Cardiac muscle cell (in vitro differentiated cells and primary cell): ENCODE measurements at regions not wholly inside any gene's neighbourhood (a gene's known extent, or its start where the extent isn't known, plus 50 kb on each side); places are given as distances from the start of the nearest gene placed in this dataset.

Experiments
- DNase-seq, 2 donors: peaks; one replicate each; pipeline versions ENCODE4 v3.0.0 to v3.0.0-alpha.2; 2010 to 2017; ENCODE audit warnings: low read depth in 1 of 2, low spot score in 1 of 2
- H3K27ac ChIP-seq: fragments of 200-600 bp; sonication (generic); 2 replicates; pipeline ENCODE4 v1.5.1; 2016
- H3K27me3 ChIP-seq: fragments of 200-600 bp; sonication (generic); 2 replicates; pipeline ENCODE4 v1.6.0; 2016; ENCODE audit warnings: control low read depth
- H3K36me3 ChIP-seq: fragments of 200-600 bp; sonication (generic); 2 replicates; pipeline ENCODE4 v1.5.1; 2016; ENCODE audit warnings: control low read depth
- H3K4me1 ChIP-seq: fragments of 200-600 bp; sonication (generic); 2 replicates; pipeline ENCODE4 v1.8.1; 2017; ENCODE audit warnings: low read depth, mild to moderate bottlenecking, mixed run types
- H3K4me3 ChIP-seq: fragments of 200-600 bp; sonication (generic); 2 replicates; pipeline ENCODE4 v1.5.1; 2016; ENCODE audit warnings: mild to moderate bottlenecking
- H3K9me3 ChIP-seq: fragments of 200-600 bp; sonication (generic); 2 replicates; pipeline ENCODE4 v1.5.1; 2017; ENCODE audit warnings: low read depth, mild to moderate bottlenecking, control low read depth
- CTCF ChIP-seq: IDR thresholded peaks from 2 replicates; pipeline ENCODE4 v1.5.1; 2012; ENCODE audit warnings: low read depth, mild to moderate bottlenecking, low read length

- no peak for TF ChIP-seq CTCF
- H3K27ac ChIP-seq = no peak overlapping the region
- H3K4me3 ChIP-seq = no peak overlapping the region
- no peaks in the 10 kb centered on the region for H3K27me3 ChIP-seq
- no peaks in the 10 kb centered on the region for H3K9me3 ChIP-seq
- no peaks in the 10 kb centered on the region for H3K36me3 ChIP-seq
- peak in 1 of 2 donors; percentile 34 for DNase-seq
- no peaks in the 10 kb centered on the region for H3K4me1 ChIP-seq
Observed at GRCh38 chr9:16241231-16241630, 629.2 kb downstream of the BNC2 start.

GRCh38 chr9:16243798-16244197, 626.7 kb downstream of the BNC2 start:
- TF ChIP-seq CTCF = no peak
- H3K27ac ChIP-seq = no peak overlapping the region
- no peaks in the 10 kb centered on the region for H3K27me3 ChIP-seq
- H3K4me3 ChIP-seq = no peak overlapping the region
- H3K9me3 ChIP-seq = no peaks in the 10 kb centered on the region
- H3K36me3 ChIP-seq = no peaks in the 10 kb centered on the region
- no peaks in the 10 kb centered on the region for H3K4me1 ChIP-seq
- no peak for DNase-seq

DNA sequence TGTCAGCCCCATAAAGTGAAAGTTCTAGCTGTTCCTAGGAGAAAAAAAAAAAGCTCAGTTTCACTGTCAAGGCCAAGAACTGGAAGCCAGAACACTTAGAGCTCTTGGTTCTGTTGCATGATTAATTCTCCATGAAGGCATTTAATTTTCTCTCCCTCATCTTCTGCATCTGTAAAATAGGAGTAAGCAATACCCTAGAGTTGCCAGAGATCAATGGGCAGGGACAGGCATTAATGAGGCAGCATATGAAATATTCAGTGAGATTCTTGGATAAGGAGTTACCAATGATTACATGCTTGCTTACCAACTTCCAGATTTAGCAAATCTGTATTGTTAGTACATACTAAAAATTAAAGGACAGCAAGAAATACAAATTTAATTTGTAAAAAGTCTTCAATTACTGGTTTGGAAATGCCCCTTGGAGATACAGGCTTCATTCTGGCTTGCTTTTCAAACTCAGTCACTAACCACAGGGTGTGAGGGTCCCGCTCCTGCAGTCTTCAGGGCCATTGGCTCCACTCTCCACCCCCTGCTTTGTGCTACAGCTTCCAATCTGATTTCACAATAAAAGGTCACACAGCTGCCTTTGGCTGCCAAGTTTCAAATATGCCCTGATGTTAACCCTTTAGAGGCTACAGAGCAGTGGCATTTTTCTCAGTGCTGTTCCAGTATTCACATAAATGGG, 624.6 kb downstream of the BNC2 start:
- Histone ChIP-seq H3K9me3 (no peaks in the 10 kb centered on the region), H3K27me3 (no peaks in the 10 kb centered on the region), H3K4me3 (no peak overlapping the region), H3K4me1 (no peaks in the 10 kb centered on the region), H3K27ac (no peak overlapping the region), H3K36me3 (no peaks in the 10 kb centered on the region)
- peak in 1 of 2 donors; percentile 68 for DNase-seq
- TF ChIP-seq CTCF = no peak

DNA sequence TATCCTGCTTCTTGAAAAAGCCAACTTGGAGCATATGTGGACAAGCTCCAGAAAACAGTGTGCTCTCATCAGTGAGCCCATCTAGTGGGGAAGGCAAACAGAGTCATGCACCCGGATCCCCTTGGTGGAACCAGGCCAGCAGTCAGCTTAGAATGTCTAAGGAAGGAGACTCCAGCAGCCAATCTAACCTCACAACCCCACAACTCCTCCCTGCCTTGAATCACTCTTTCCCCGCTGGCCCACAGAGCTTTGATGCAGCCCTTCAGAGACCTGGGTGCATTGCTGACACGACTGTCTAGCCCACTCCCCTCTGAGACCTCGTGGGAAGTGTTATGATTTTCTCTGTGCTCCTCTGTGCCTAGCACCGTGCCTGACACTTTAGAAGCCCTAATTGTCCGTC, 623.7 kb downstream of the BNC2 start:
- H3K27ac ChIP-seq = no peak overlapping the region
- H3K4me3 ChIP-seq = no peak overlapping the region
- DNase-seq = peak in 1 of 2 donors; percentile 31
- no peaks in the 10 kb centered on the region for H3K36me3 ChIP-seq
- no peaks in the 10 kb centered on the region for H3K4me1 ChIP-seq
- H3K27me3 ChIP-seq = no peaks in the 10 kb centered on the region
- TF ChIP-seq CTCF = no peak
- no peaks in the 10 kb centered on the region for H3K9me3 ChIP-seq

DNA sequence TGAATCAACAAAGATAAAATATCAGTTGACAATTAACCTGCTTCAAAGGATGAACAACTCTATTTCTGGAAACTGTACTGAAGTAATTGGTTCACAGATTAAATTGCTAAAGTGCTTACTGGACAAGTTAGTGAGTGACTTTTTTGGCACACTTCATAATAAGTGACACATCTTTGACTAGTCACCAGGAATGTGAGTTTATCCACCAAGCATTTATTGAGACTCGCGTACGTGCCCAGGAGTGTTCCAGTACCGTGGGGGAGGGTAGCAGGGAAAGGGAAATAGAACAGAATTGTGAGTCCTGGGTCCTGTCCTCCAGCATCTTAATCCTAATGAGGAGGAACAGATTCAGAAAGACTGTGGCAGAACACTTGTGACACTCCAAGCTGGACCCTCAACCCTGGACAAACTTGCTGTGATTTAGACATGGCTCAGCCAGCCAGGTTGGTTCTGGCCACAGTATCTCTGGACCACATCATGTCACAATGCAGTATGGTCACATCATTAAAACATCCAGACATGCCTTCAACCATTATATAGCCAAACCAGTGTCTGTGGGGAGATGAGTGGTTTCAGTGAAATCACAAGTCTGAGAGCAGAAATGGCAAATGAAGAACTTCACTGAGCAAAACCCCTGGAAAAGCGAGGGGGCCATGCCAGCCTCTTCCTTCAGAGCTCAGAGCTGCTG, 623.1 kb downstream of the BNC2 start:
- no peak overlapping the region for H3K27ac ChIP-seq

More for the DNA sequence above, 623.1 kb downstream of the BNC2 start:
- no peaks in the 10 kb centered on the region for H3K4me1 ChIP-seq
- DNase-seq = peak in 1 of 2 donors; percentile 52
- H3K4me3 ChIP-seq = no peak overlapping the region
- H3K27me3 ChIP-seq = no peaks in the 10 kb centered on the region
- TF ChIP-seq CTCF = no peak
- no peaks in the 10 kb centered on the region for H3K9me3 ChIP-seq
- no peaks in the 10 kb centered on the region for H3K36me3 ChIP-seq
